Common myeloid progenitor, CD34-positive (primary cell): ENCODE measurements at regions not wholly inside any gene's neighbourhood (a gene's known extent, or its start where the extent isn't known, plus 50 kb on each side); places are given as distances from the start of the nearest gene placed in this dataset.

Experiments
- CTCF ChIA-PET: fragments of 350-600 bp; sonication (Branson Sonifier 250); formaldehyde crosslinking; loops from one replicate; lab custom pipeline; 2021; ENCODE audit warnings: antibody characterized with exemption; lab: Charles Lee
- POLR2A ChIA-PET: fragments of 350-600 bp; sonication (Branson Sonifier 250); formaldehyde crosslinking; loops from one replicate; lab custom pipeline; 2021; ENCODE audit warnings: antibody characterized with exemption; lab: Charles Lee
- DNase-seq, 3 donors: peaks; one replicate each; pipeline versions ENCODE4 v3.0.0 to v3.0.0-alpha.2; 2013
- H3K27ac ChIP-seq, 2 experiments: 1 replicate in 1 of 2; 2 replicates in 1 of 2; pipeline ENCODE4 v1.7.0; 2013; ENCODE audit warnings: inconsistent platforms in 2 of 2, low read length in 2 of 2, mild to moderate bottlenecking in 2 of 2, low read depth in 1 of 2, moderate library complexity in 1 of 2; ENCODE audit not compliant: severe bottlenecking in 2 of 2, insufficient read depth in 1 of 2, poor library complexity in 1 of 2
- H3K27me3 ChIP-seq, 5 experiments: replicated peaks in 2 of 5; 1 replicate in 3 of 5; 2 replicates in 2 of 5; pipeline versions ENCODE4 v1.6.1 to v1.7.0; 2013; ENCODE audit warnings: low read length in 4 of 5, mild to moderate bottlenecking in 2 of 5, moderate library complexity in 2 of 5, inconsistent platforms in 1 of 5; ENCODE audit not compliant: insufficient read depth in 5 of 5, control insufficient read depth in 4 of 5
- H3K36me3 ChIP-seq, 4 experiments: 1 replicate in 2 of 4; 2 replicates in 2 of 4; pipeline versions ENCODE4 v1.6.1 to v1.7.0; 2013; ENCODE audit warnings: low read length in 3 of 4, control low read depth in 1 of 4, mild to moderate bottlenecking in 1 of 4; ENCODE audit not compliant: control insufficient read depth in 4 of 4, insufficient read depth in 4 of 4
- H3K4me1 ChIP-seq, 4 experiments: 1 replicate in 3 of 4; 2 replicates in 1 of 4; pipeline versions ENCODE4 v1.6.1 to v1.7.1; 2013; ENCODE audit warnings: low read length in 3 of 4, mild to moderate bottlenecking in 3 of 4, control low read depth in 1 of 4, inconsistent platforms in 1 of 4, moderate library complexity in 1 of 4; ENCODE audit not compliant: control insufficient read depth in 4 of 4, insufficient read depth in 4 of 4; ENCODE audit errors: control extremely low read depth in 1 of 4
- H3K4me3 ChIP-seq, 7 experiments: 1 replicate in 4 of 7; 2 replicates in 3 of 7; pipeline versions ENCODE4 v1.5.1 to v1.7.0; 2013; ENCODE audit warnings: mild to moderate bottlenecking in 7 of 7, low read length in 6 of 7, moderate library complexity in 6 of 7, inconsistent platforms in 2 of 7, low read depth in 2 of 7, control low read depth in 1 of 7; ENCODE audit not compliant: insufficient read depth in 4 of 7, control insufficient read depth in 1 of 7; ENCODE audit errors: extremely low read depth in 1 of 7
- H3K9me3 ChIP-seq, 5 experiments: 1 replicate in 4 of 5; 2 replicates in 1 of 5; pipeline versions ENCODE4 v1.6.1 to v1.7.1; 2013; ENCODE audit warnings: low read length in 4 of 5, mild to moderate bottlenecking in 2 of 5, inconsistent platforms in 1 of 5, low read depth in 1 of 5, moderate library complexity in 1 of 5; ENCODE audit not compliant: control insufficient read depth in 4 of 5, insufficient read depth in 2 of 5; ENCODE audit errors: control extremely low read depth in 1 of 5
- WGBS: methylation state at CpG from one replicate; pipeline ENCODE4 v1.1.5; 2013; ENCODE audit not compliant: insufficient coverage; 5-methylcytosine and 5-hydroxymethylcytosine counted together

DNA sequence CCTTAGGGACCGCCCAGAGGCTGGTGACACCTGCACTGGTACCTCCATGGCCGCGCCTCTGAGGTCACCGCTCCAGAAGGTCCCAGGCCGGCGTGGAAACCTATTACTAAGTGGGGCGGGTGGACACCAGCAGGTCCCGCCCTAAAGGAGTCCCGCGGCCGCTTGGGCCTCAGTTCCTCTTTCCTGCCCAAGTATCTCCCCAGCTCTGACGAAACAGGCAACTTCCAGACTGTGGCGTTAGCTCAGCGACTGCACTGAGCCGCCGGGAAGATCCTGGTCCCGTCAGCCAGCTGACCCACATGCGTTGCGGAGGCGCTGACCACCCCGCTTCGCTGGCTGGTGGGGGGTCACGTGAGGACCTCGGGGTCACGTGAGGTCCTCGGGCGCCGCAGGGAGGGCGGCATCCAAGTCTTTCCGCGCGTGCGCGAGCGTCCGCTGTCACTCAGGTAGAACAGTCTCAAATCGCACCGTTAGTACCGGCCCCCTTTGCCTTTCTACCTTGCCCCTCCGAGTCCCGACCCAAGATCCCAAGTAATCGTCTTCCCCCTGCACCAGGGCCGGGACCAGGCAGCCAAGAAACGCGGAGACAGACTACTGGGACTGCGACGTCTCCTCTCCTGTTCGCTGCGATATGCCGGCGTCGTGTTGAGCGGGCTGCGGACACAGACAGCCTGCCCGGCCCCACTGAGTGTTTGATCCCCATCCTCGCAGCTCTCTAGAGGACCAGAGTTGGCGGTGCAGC lies 53.7 kb upstream of the KDM4C start:
- H3K4me3 ChIP-seq = peak overlapping the region; percentile 52 to 94 (median 79)
- H3K36me3 ChIP-seq = no peaks in the 10 kb centered on the region
- ChIA-PET POLR2A (interaction anchor here (1.1 kb wide), 1 partner anchor 12 kb away, joined by 3 read pairs; no protein-coding TSS in a partner anchor), CTCF (interaction anchor here (0.6 to 1.1 kb wide), 2 partner anchors 12 to 16 kb away, joined by 3 to 4 read pairs; no protein-coding TSS in a partner anchor)
- DNase-seq = peak; percentile 84 to 91 (median 90)
- peak overlapping the region; percentile 54 to 84 for H3K27ac ChIP-seq
- peaks cover 2 to 17% (median 11%) of the 10 kb centered on the region in 4 experiments for H3K4me1 ChIP-seq
- H3K27me3 ChIP-seq = no peaks in the 10 kb centered on the region
- WGBS = under 1% methylated on average over 57 of the region's 57 CpGs
- peaks cover 0 to 3% (median 0%) of the 10 kb centered on the region in 5 experiments for H3K9me3 ChIP-seq

GRCh38 chr9:6702707-6703106 lies 55.1 kb upstream of the KDM4C start:
- no CpG with 5 or more reads among the region's 7 CpGs for whole genome bisulfite sequencing
- H3K9me3 ChIP-seq = no peaks in the 10 kb centered on the region
- peak overlapping the region in 1 of 7 experiments; percentile 79 for H3K4me3 ChIP-seq
- DNase-seq = no peak
- H3K27ac ChIP-seq = no peak overlapping the region
- ChIA-PET POLR2A (interaction anchor here (0.9 kb wide), 1 partner anchor 288 kb away, joined by 3 read pairs; no protein-coding TSS in a partner anchor), CTCF (no interaction called here)
- H3K36me3 ChIP-seq = no peaks in the 10 kb centered on the region
- peaks cover 2 to 17% (median 11%) of the 10 kb centered on the region in 4 experiments for H3K4me1 ChIP-seq
- H3K27me3 ChIP-seq = no peaks in the 10 kb centered on the region

DNA sequence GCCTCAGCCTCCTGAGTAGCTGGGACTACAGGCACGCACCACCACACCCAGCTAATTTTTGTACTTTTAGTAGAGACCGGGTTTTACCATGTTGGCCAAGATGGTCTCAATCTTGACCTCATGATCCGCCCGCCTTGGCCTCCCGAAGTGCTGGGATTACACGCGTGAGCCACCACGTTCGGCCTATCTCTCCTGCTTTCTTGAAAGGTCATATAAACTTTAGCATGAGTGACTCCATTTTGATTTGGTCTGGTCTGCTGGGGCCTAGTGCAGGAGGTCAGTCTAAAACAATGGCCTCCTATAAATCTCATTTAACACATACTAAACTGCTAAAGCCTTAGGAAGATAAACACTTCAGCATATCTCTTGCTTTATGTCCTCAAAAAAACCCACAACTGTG lies 50.6 kb upstream of the GLDC start:
- no peaks in the 10 kb centered on the region for H3K9me3 ChIP-seq
- H3K4me3 ChIP-seq = no peak overlapping the region
- no peak overlapping the region for H3K27ac ChIP-seq
- ChIA-PET POLR2A (no interaction called here), CTCF (no interaction called here)
- DNase-seq = no peak
- H3K27me3 ChIP-seq = no peaks in the 10 kb centered on the region
- H3K36me3 ChIP-seq = no peaks in the 10 kb centered on the region
- 90% methylated on average over 6 of the region's 9 CpGs for WGBS
- peaks cover 0 to 9% (median 0%) of the 10 kb centered on the region in 4 experiments for H3K4me1 ChIP-seq

GRCh38 chr9:6695121-6695814 lies 49.7 kb upstream of the GLDC start:
- no peak overlapping the region for H3K27ac ChIP-seq
- H3K4me1 ChIP-seq = peaks cover 0 to 15% (median under 1%) of the 10 kb centered on the region in 4 experiments
- H3K9me3 ChIP-seq = no peaks in the 10 kb centered on the region
- CTCF ChIA-PET = no interaction called here
- H3K27me3 ChIP-seq = no peaks in the 10 kb centered on the region
- DNase-seq = no peak
- POLR2A ChIA-PET = no interaction called here
- H3K36me3 ChIP-seq = no peaks in the 10 kb centered on the region
- no peak overlapping the region for H3K4me3 ChIP-seq
- 100% methylated on average over 7 of the region's 7 CpGs for WGBS
